Activated naive CD4-positive, alpha-beta T cell treated with anti-CD3 and anti-CD28 coated beads, Interleukin-2, amount 10 ng/mL, durations not matched to agents 7 days and 5 days (primary cell): ENCODE measurements at regions not wholly inside any gene's neighbourhood (a gene's known extent, or its start where the extent isn't known, plus 50 kb on each side); places are given as distances from the start of the nearest gene placed in this dataset.
"Not testable (repeated sequence)": the region's sequence is repeated elsewhere in the genome, so short reads cannot be mapped to it uniquely, and the experiment has no call there.

Source experiments
- CTCF ChIA-PET: fragments of 350-600 bp; sonication (Branson Sonifier 250); formaldehyde crosslinking; loops from one replicate; lab custom pipeline; 2021; ENCODE audit warnings: antibody characterized with exemption; lab: Charles Lee
- DNase-seq: peaks from one replicate; pipeline ENCODE4 v3.0.0-alpha.2; 2020
- H3K27ac Mint-ChIP-seq: one replicate; pipeline ENCODE4 v1.8.0; 2021; ENCODE audit warnings: mild to moderate bottlenecking, moderate library complexity, mixed read lengths
- H3K27me3 Mint-ChIP-seq: one replicate; pipeline ENCODE4 v1.8.0; 2021; ENCODE audit warnings: mild to moderate bottlenecking, mixed read lengths
- H3K36me3 Mint-ChIP-seq: one replicate; pipeline ENCODE4 v1.8.0; 2021; ENCODE audit warnings: mixed read lengths
- H3K4me1 Mint-ChIP-seq: one replicate; pipeline ENCODE4 v1.8.0; 2021; ENCODE audit warnings: mixed read lengths
- H3K4me3 Mint-ChIP-seq: one replicate; pipeline ENCODE4 v1.8.0; 2021; ENCODE audit warnings: mild to moderate bottlenecking, moderate library complexity, mixed read lengths
- H3K9me3 Mint-ChIP-seq: one replicate; pipeline ENCODE4 v1.8.0; 2021; ENCODE audit warnings: mixed read lengths

GRCh38 chr16:86222965-86223551 is 287.3 kb upstream of the FOXF1 start:
- Mint-ChIP-seq H3K4me3 (no peak overlapping the region), H3K27me3 (peaks cover 11% of the 10 kb centered on the region), H3K27ac (no peak overlapping the region), H3K36me3 (no peaks in the 10 kb centered on the region), H3K9me3 (no peaks in the 10 kb centered on the region), H3K4me1 (no peaks in the 10 kb centered on the region)
- DNase-seq, result no peak
- CTCF ChIA-PET, result no interaction called here

GRCh38 chr16:86224126-86224525 is 286.2 kb upstream of the FOXF1 start:
- Mint-ChIP-seq H3K9me3 (no peaks in the 10 kb centered on the region), H3K27me3 (peaks cover 11% of the 10 kb centered on the region)
- CTCF ChIA-PET, result no interaction called here

GRCh38 chr16:86224629-86225028 is 285.7 kb upstream of the FOXF1 start:
- Mint-ChIP-seq H3K4me3 (no peak overlapping the region), H3K9me3 (no peaks in the 10 kb centered on the region), H3K4me1 (no peaks in the 10 kb centered on the region), H3K36me3 (no peaks in the 10 kb centered on the region), H3K27ac (no peak overlapping the region), H3K27me3 (peaks cover 11% of the 10 kb centered on the region)
- CTCF ChIA-PET, result no interaction called here
- no peak for DNase-seq

More at GRCh38 chr16:86224126-86224525, 286.2 kb upstream of the FOXF1 start:
- no peak overlapping the region for H3K4me3 Mint-ChIP-seq
- DNase-seq, result no peak
- no peaks in the 10 kb centered on the region for H3K4me1 Mint-ChIP-seq
- H3K36me3 Mint-ChIP-seq, result no peaks in the 10 kb centered on the region
- no peak overlapping the region for H3K27ac Mint-ChIP-seq

GRCh38 chr16:86225905-86226371 is 284.4 kb upstream of the FOXF1 start:
- Mint-ChIP-seq H3K27ac (no peak overlapping the region), H3K4me3 (no peak overlapping the region), H3K36me3 (no peaks in the 10 kb centered on the region), H3K4me1 (no peaks in the 10 kb centered on the region), H3K9me3 (no peaks in the 10 kb centered on the region), H3K27me3 (peaks cover 11% of the 10 kb centered on the region)
- DNase-seq, result no peak
- CTCF ChIA-PET, result no interaction called here

- Mint-ChIP-seq H3K9me3 (no peaks in the 10 kb centered on the region), H3K27me3 (peaks cover 11% of the 10 kb centered on the region), H3K27ac (no peak overlapping the region), H3K4me3 (no peak overlapping the region), H3K36me3 (no peaks in the 10 kb centered on the region), H3K4me1 (no peaks in the 10 kb centered on the region)
- no peak for DNase-seq
- CTCF ChIA-PET, result no interaction called here
These were observed 283.3 kb upstream of the FOXF1 start for GRCh38 chr16:86227041-86227440.

- CTCF ChIA-PET, result no interaction called here
- H3K4me1 Mint-ChIP-seq, result no peaks in the 10 kb centered on the region
- no peak overlapping the region for H3K4me3 Mint-ChIP-seq
- no peaks in the 10 kb centered on the region for H3K9me3 Mint-ChIP-seq
- H3K27ac Mint-ChIP-seq, result no peak overlapping the region
- DNase-seq, result no peak
- peaks cover 11% of the 10 kb centered on the region for H3K27me3 Mint-ChIP-seq
- no peaks in the 10 kb centered on the region for H3K36me3 Mint-ChIP-seq
These were observed 282.5 kb upstream of the FOXF1 start for GRCh38 chr16:86227801-86228200.

GRCh38 chr16:86228713-86229112 is 281.6 kb upstream of the FOXF1 start:
- Mint-ChIP-seq H3K4me3 (no peak overlapping the region), H3K36me3 (no peaks in the 10 kb centered on the region), H3K27me3 (peaks cover 7% of the 10 kb centered on the region), H3K4me1 (no peaks in the 10 kb centered on the region), H3K9me3 (no peaks in the 10 kb centered on the region), H3K27ac (no peak overlapping the region)
- CTCF ChIA-PET, result no interaction called here
- DNase-seq, result no peak

GRCh38 chr16:86229283-86229682 is 281.0 kb upstream of the FOXF1 start:
- peaks cover 7% of the 10 kb centered on the region for H3K27me3 Mint-ChIP-seq
- H3K36me3 Mint-ChIP-seq, result no peaks in the 10 kb centered on the region
- CTCF ChIA-PET, result no interaction called here
- H3K27ac Mint-ChIP-seq, result no peak overlapping the region
- no peak overlapping the region for H3K4me3 Mint-ChIP-seq
- no peaks in the 10 kb centered on the region for H3K4me1 Mint-ChIP-seq
- H3K9me3 Mint-ChIP-seq, result no peaks in the 10 kb centered on the region
- no peak for DNase-seq

- no peaks in the 10 kb centered on the region for H3K9me3 Mint-ChIP-seq
- CTCF ChIA-PET, result no interaction called here
- H3K4me3 Mint-ChIP-seq, result no peak overlapping the region
- peaks cover 7% of the 10 kb centered on the region for H3K27me3 Mint-ChIP-seq
- H3K4me1 Mint-ChIP-seq, result no peaks in the 10 kb centered on the region
- no peak for DNase-seq
- no peaks in the 10 kb centered on the region for H3K36me3 Mint-ChIP-seq
- H3K27ac Mint-ChIP-seq, result no peak overlapping the region
These were observed 280.3 kb upstream of the FOXF1 start for GRCh38 chr16:86229866-86230656.

GRCh38 chr16:86231321-86231995 is 278.9 kb upstream of the FOXF1 start:
- H3K9me3 Mint-ChIP-seq, result no peaks in the 10 kb centered on the region
- no peak overlapping the region for H3K27ac Mint-ChIP-seq
- peaks cover 7% of the 10 kb centered on the region for H3K27me3 Mint-ChIP-seq
- H3K4me3 Mint-ChIP-seq, result no peak overlapping the region
- H3K4me1 Mint-ChIP-seq, result no peaks in the 10 kb centered on the region
- CTCF ChIA-PET, result no interaction called here
- no peak for DNase-seq
- no peaks in the 10 kb centered on the region for H3K36me3 Mint-ChIP-seq

GRCh38 chr16:86231996-86232350 is 278.4 kb upstream of the FOXF1 start:
- H3K27ac Mint-ChIP-seq, result no peak overlapping the region
- H3K27me3 Mint-ChIP-seq, result peaks cover 7% of the 10 kb centered on the region
- CTCF ChIA-PET, result no interaction called here
- no peaks in the 10 kb centered on the region for H3K36me3 Mint-ChIP-seq
- no peaks in the 10 kb centered on the region for H3K4me1 Mint-ChIP-seq
- no peaks in the 10 kb centered on the region for H3K9me3 Mint-ChIP-seq
- no peak overlapping the region for H3K4me3 Mint-ChIP-seq
- DNase-seq, result no peak

- Mint-ChIP-seq H3K9me3 (no peaks in the 10 kb centered on the region), H3K4me3 (no peak overlapping the region), H3K27me3 (peaks cover 4% of the 10 kb centered on the region), H3K4me1 (no peaks in the 10 kb centered on the region), H3K27ac (no peak overlapping the region), H3K36me3 (no peaks in the 10 kb centered on the region)
- no peak for DNase-seq
- CTCF ChIA-PET, result no interaction called here
These were observed 277.8 kb upstream of the FOXF1 start for GRCh38 chr16:86232496-86232895.

GRCh38 chr16:86233506-86233905 is 276.8 kb upstream of the FOXF1 start:
- DNase-seq, H3K27ac Mint-ChIP-seq, H3K4me3 Mint-ChIP-seq, H3K36me3 Mint-ChIP-seq, H3K9me3 Mint-ChIP-seq, H3K27me3 Mint-ChIP-seq, CTCF ChIA-PET, H3K4me1 Mint-ChIP-seq: not testable (repeated sequence)

GRCh38 chr16:86239381-86239780 is 270.9 kb upstream of the FOXF1 start:
- Mint-ChIP-seq H3K36me3 (no peaks in the 10 kb centered on the region), H3K4me1 (no peaks in the 10 kb centered on the region), H3K27me3 (peaks cover 27% of the 10 kb centered on the region), H3K4me3 (no peak overlapping the region), H3K27ac (no peak overlapping the region), H3K9me3 (no peaks in the 10 kb centered on the region)
- CTCF ChIA-PET, result no interaction called here
- no peak for DNase-seq
